IMR-90 (cell line): ENCODE measurements at regions not wholly inside any gene's neighbourhood (a gene's known extent, or its start where the extent isn't known, plus 50 kb on each side); places are given as distances from the start of the nearest gene placed in this dataset.

Experiments used
- ATAC-seq: fragments of 200-7000 bp; cut with Tn5 transposase; 2 replicates; pipeline ENCODE4 v1.9.1; 2020; ENCODE audit warnings: low read depth, mild to moderate bottlenecking, moderate library complexity
- BruUV-seq: library from RNA; stranded (reverse); fragments of 400-500 nt; replicated peaks from 2 replicates; lab custom pipeline; 2021; lab: Mats Ljungman, UMichigan
- CTCF ChIA-PET: fragments of 300-600 bp; formaldehyde crosslinking; extraction: SDS; loops from one replicate; lab custom pipeline; 2021; ENCODE audit warnings: antibody characterized with exemption; lab: Yijun Ruan, JAX
- POLR2A ChIA-PET: fragments of 300-600 bp; sonication (Branson Sonifier 250); formaldehyde crosslinking; loops from one replicate; lab custom pipeline; 2022; ENCODE audit warnings: antibody characterized with exemption; ENCODE audit not compliant: unreplicated experiment; lab: Charles Lee
- DNase-seq: peaks from one replicate; pipeline ENCODE4 v3.0.0; 2013
- H2AFZ ChIP-seq: replicated peaks from 2 replicates; pipeline ENCODE3; 2013; ENCODE audit warnings: low read length, mild to moderate bottlenecking; ENCODE audit not compliant: poor library complexity
- H2AK5ac ChIP-seq: 2 replicates; pipeline ENCODE4 v1.6.1; 2013; ENCODE audit warnings: low read depth, low read length, inconsistent platforms
- H2AK9ac ChIP-seq: replicated peaks from 2 replicates; pipeline ENCODE3; 2013; ENCODE audit warnings: mild to moderate bottlenecking, low read depth, low read length, moderate library complexity; ENCODE audit not compliant: poor library complexity
- H2BK120ac ChIP-seq: 2 replicates; pipeline ENCODE4 v1.6.1; 2013; ENCODE audit warnings: low read depth, low read length, inconsistent platforms
- H2BK15ac ChIP-seq: 3 replicates; pipeline ENCODE4 v1.6.1; 2013; ENCODE audit warnings: low read depth, low read length, inconsistent platforms
- H2BK20ac ChIP-seq: 2 replicates; pipeline ENCODE4 v1.6.1; 2013; ENCODE audit warnings: low read depth, mild to moderate bottlenecking, inconsistent platforms, low read length, moderate library complexity
- H2BK5ac ChIP-seq: 2 replicates; pipeline ENCODE4 v1.6.1; 2013; ENCODE audit warnings: mild to moderate bottlenecking, low read depth, low read length, inconsistent platforms; ENCODE audit not compliant: poor library complexity, severe bottlenecking
- H3K14ac ChIP-seq: replicated peaks from 2 replicates; pipeline ENCODE4 v1.6.1; 2013; ENCODE audit warnings: low read depth, low read length, inconsistent platforms
- H3K18ac ChIP-seq: 2 replicates; pipeline ENCODE4 v1.6.1; 2013; ENCODE audit warnings: low read depth, low read length, control low read depth
- H3K23ac ChIP-seq: 2 replicates; pipeline ENCODE4 v1.6.1; 2013; ENCODE audit warnings: low read depth, low read length, inconsistent platforms
- H3K27ac ChIP-seq: 2 replicates; pipeline ENCODE4 v1.5.1; 2013; ENCODE audit warnings: mild to moderate bottlenecking, control low read depth, low read length; ENCODE audit not compliant: insufficient read depth
- H3K27me3 ChIP-seq: 2 replicates; pipeline ENCODE4 v1.6.1; 2013; ENCODE audit warnings: low read length; ENCODE audit not compliant: control insufficient read depth, insufficient read depth
- H3K36me3 ChIP-seq: 2 replicates; pipeline ENCODE4 v1.6.1; 2013; ENCODE audit warnings: low read length, mixed read lengths; ENCODE audit not compliant: control insufficient read depth, insufficient read depth
- H3K4ac ChIP-seq: 2 replicates; pipeline ENCODE4 v1.6.1; 2013; ENCODE audit warnings: low read depth, low read length, inconsistent platforms
- H3K4me1 ChIP-seq: 2 replicates; pipeline ENCODE4 v1.6.1; 2013; ENCODE audit warnings: low read length, mixed read lengths; ENCODE audit not compliant: control insufficient read depth, insufficient read depth
- H3K4me2 ChIP-seq: 2 replicates; pipeline ENCODE4 v1.6.1; 2013; ENCODE audit warnings: low read depth, mild to moderate bottlenecking, control low read depth, low read length, moderate library complexity
- H3K4me3 ChIP-seq: 2 replicates; pipeline ENCODE4 v1.5.1; 2013; ENCODE audit warnings: low read depth, mild to moderate bottlenecking, control low read depth, low read length, moderate library complexity; ENCODE audit not compliant: insufficient read depth
- H3K56ac ChIP-seq: 2 replicates; pipeline ENCODE4 v1.6.1; 2013; ENCODE audit warnings: low read length, inconsistent platforms; ENCODE audit not compliant: insufficient read depth; ENCODE audit errors: extremely low read depth
- H3K79me1 ChIP-seq, 2 experiments: 2 replicates each; pipeline ENCODE4 v1.6.1; 2013; ENCODE audit warnings: low read length in 2 of 2, inconsistent platforms in 1 of 2, low read depth in 1 of 2
- H3K9ac ChIP-seq: 2 replicates; pipeline ENCODE4 v1.6.1; 2013; ENCODE audit warnings: low read depth, low read length, control low read depth
- H3K9me1 ChIP-seq: 2 replicates; pipeline ENCODE4 v1.6.1; 2013; ENCODE audit warnings: low read length, inconsistent platforms; ENCODE audit not compliant: insufficient read depth
- H3K9me3 ChIP-seq: 2 replicates; pipeline ENCODE4 v1.6.1; 2013; ENCODE audit warnings: low read length; ENCODE audit not compliant: control insufficient read depth, insufficient read depth
- H4K20me1 ChIP-seq: 2 replicates; pipeline ENCODE4 v1.6.1; 2013; ENCODE audit warnings: low read length, inconsistent platforms; ENCODE audit not compliant: insufficient read depth
- H4K5ac ChIP-seq: 2 replicates; pipeline ENCODE4 v1.6.1; 2013; ENCODE audit warnings: mild to moderate bottlenecking, low read depth, low read length, control low read depth
- H4K8ac ChIP-seq, 2 experiments: 2 replicates each; pipeline ENCODE4 v1.6.1; 2013; ENCODE audit warnings: low read depth in 2 of 2, low read length in 2 of 2, control low read depth in 1 of 2, inconsistent platforms in 1 of 2
- H4K91ac ChIP-seq: 2 replicates; pipeline ENCODE4 v1.6.1; 2013; ENCODE audit warnings: low read depth, low read length, inconsistent platforms; ENCODE audit not compliant: insufficient read depth
- BHLHE40 ChIP-seq: fragments of 150-350 bp; IDR thresholded peaks from 2 replicates; pipeline ENCODE4 v1.6.1; 2016; ENCODE audit warnings: mild to moderate bottlenecking, low read depth, low read length
- CEBPB ChIP-seq: IDR thresholded peaks from 2 replicates; pipeline ENCODE4 v1.6.1; 2012; ENCODE audit warnings: low read depth, low read length, improper control_type of control experiment
- CHD1 ChIP-seq: IDR thresholded peaks from 2 replicates; pipeline ENCODE4 v1.6.1; 2012; ENCODE audit warnings: low read depth, low read length, improper control_type of control experiment
- CTCF ChIP-seq: conservative IDR thresholded peaks from 2 replicates; pipeline ENCODE4 v1.5.1; 2012; ENCODE audit warnings: mild to moderate bottlenecking, low read depth, low read length, improper control_type of control experiment
- ELK1 ChIP-seq: fragments of 150-350 bp; IDR thresholded peaks from 2 replicates; pipeline ENCODE4 v1.6.1; 2016; ENCODE audit warnings: low read depth, mild to moderate bottlenecking, low read length, moderate library complexity, borderline replicate concordance
- FOS ChIP-seq: fragments of 150-350 bp; IDR thresholded peaks from 2 replicates; pipeline ENCODE4 v1.6.1; 2016; ENCODE audit warnings: low read depth, low read length
- MAFK ChIP-seq: IDR thresholded peaks from 2 replicates; pipeline ENCODE4 v1.6.1; 2012; ENCODE audit warnings: low read depth, low read length, improper control_type of control experiment
- MAZ ChIP-seq: IDR thresholded peaks from 2 replicates; pipeline ENCODE4 v1.6.1; 2012; ENCODE audit warnings: low read depth, mild to moderate bottlenecking, low read length, improper control_type of control experiment, moderate library complexity, borderline replicate concordance
- MXI1 ChIP-seq: IDR thresholded peaks from 2 replicates; pipeline ENCODE4 v1.6.1; 2012; ENCODE audit warnings: low read depth, mild to moderate bottlenecking, low read length, moderate library complexity, borderline replicate concordance
- NFE2L2 ChIP-seq: fragments of 150-350 bp; IDR thresholded peaks from 2 replicates; pipeline ENCODE4 v1.6.1; 2016; ENCODE audit warnings: low read depth, mild to moderate bottlenecking, low read length
- POLR2A ChIP-seq: IDR thresholded peaks from 2 replicates; pipeline ENCODE4 v1.6.1; 2012; ENCODE audit warnings: mild to moderate bottlenecking, low read depth, low read length
- RAD21 ChIP-seq: IDR thresholded peaks from 2 replicates; pipeline ENCODE4 v1.6.1; 2012; ENCODE audit warnings: low read length, improper control_type of control experiment
- RCOR1 ChIP-seq: IDR thresholded peaks from 2 replicates; pipeline ENCODE4 v1.6.1; 2012; ENCODE audit warnings: mild to moderate bottlenecking, low read length, improper control_type of control experiment; ENCODE audit not compliant: insufficient replicate concordance
- RFX5 ChIP-seq: IDR thresholded peaks from 2 replicates; pipeline ENCODE4 v1.8.0; 2012; ENCODE audit warnings: low read depth, mild to moderate bottlenecking, low read length, moderate library complexity
- SMC3 ChIP-seq: fragments of 150-350 bp; IDR thresholded peaks from 2 replicates; pipeline ENCODE4 v1.6.1; 2016; ENCODE audit warnings: low read depth, mild to moderate bottlenecking, antibody characterized with exemption, low read length, moderate library complexity
- USF2 ChIP-seq: fragments of 150-350 bp; IDR thresholded peaks from 2 replicates; pipeline ENCODE4 v1.6.1; 2017; ENCODE audit warnings: mild to moderate bottlenecking, antibody characterized with exemption, low read length, low read depth
- WGBS, 2 experiments: methylation state at CpG; one replicate each; pipeline versions ENCODE4 v1.1.5 to v1.1.7; 2013; ENCODE audit warnings: missing lambda C conversion rate in 2 of 2; ENCODE audit not compliant: insufficient read length in 1 of 2; ENCODE audit errors: extremely low coverage in 2 of 2; 5-methylcytosine and 5-hydroxymethylcytosine counted together
- dilution Hi-C: fragments of 300-500 bp; cut with HindIII; formaldehyde crosslinking; loops from one replicate; pipeline ENCODE4 v1.14.3; 2018; ENCODE audit warnings: low sequenced_read_pairs; ENCODE audit not compliant: unreplicated experiment
- in situ Hi-C: fragments of 300-500 bp; cut with MboI; formaldehyde crosslinking; loops from 3 replicates; pipeline ENCODE4 v1.14.3; 2019; ENCODE audit warnings: low sequenced_read_pairs, inconsistent platforms, mixed read lengths
- intact Hi-C: fragments of 100-400 bp; cut with micrococcal nuclease; formaldehyde crosslinking; loops from 2 replicates; pipeline ENCODE4 v1.10.0; 2022

- H3K36me3 ChIP-seq, result no peaks in the 10 kb centered on the region
- no peak overlapping the region for H2BK120ac ChIP-seq
- H2AFZ ChIP-seq, result no peak overlapping the region
- no peak overlapping the region for H3K4me2 ChIP-seq
- H4K8ac ChIP-seq, result no peak overlapping the region
- no peak overlapping the region for H2BK15ac ChIP-seq
- no peaks in the 10 kb centered on the region for H3K27me3 ChIP-seq
- H3K4me3 ChIP-seq, result no peak overlapping the region
- H4K5ac ChIP-seq, result no peak overlapping the region
- no peaks in the 10 kb centered on the region for H3K9me1 ChIP-seq
- ChIA-PET POLR2A (no interaction called here), CTCF (no interaction called here)
- no peak overlapping the region for H3K18ac ChIP-seq
- no peak overlapping the region for H2BK20ac ChIP-seq
- H3K9ac ChIP-seq, result no peak overlapping the region
- no peak overlapping the region for H3K27ac ChIP-seq
- intact Hi-C loops (no loop called here), dilution Hi-C loops (no loop called here), in situ Hi-C loops (no loop called here)
- no peak for DNase-seq
- no peak overlapping the region for H3K23ac ChIP-seq
- peaks cover 3% of the 10 kb centered on the region; the same call in 1 of the 2 replicates for H3K9me3 ChIP-seq
- BruUV-seq, result no TSS peak
- no peak overlapping the region for H2AK5ac ChIP-seq
- no peaks in the 10 kb centered on the region for H3K79me1 ChIP-seq
- TF ChIP-seq MAFK (no peak), ELK1 (no peak), FOS (no peak), MXI1 (no peak), USF2 (no peak), CEBPB (no peak), CHD1 (no peak), RCOR1 (no peak), MAZ (no peak), SMC3 (no peak), NFE2L2 (no peak), RAD21 (no peak), BHLHE40 (no peak), POLR2A (no peak), RFX5 (no peak), CTCF (no peak)
- no peak overlapping the region for H2BK5ac ChIP-seq
- no peaks in the 10 kb centered on the region for H3K4me1 ChIP-seq
- H3K14ac ChIP-seq, result no peak overlapping the region
- no peak overlapping the region for H2AK9ac ChIP-seq
- H3K4ac ChIP-seq, result no peak overlapping the region
- no peak for ATAC-seq
- 40% methylated on average over 1 of the region's 5 CpGs; no CpG with 5 or more reads in 1 of the 2 experiments for WGBS, 2 experiments
- no peaks in the 10 kb centered on the region for H4K20me1 ChIP-seq
- H4K91ac ChIP-seq, result no peak overlapping the region
- H3K56ac ChIP-seq, result no peak overlapping the region
Measured at GRCh38 chr5:167355346-167355745, 936.1 kb upstream of the WWC1 start.
